GM12892 (cell line): ENCODE measurements at regions not wholly inside any gene's neighbourhood (a gene's known extent, or its start where the extent isn't known, plus 50 kb on each side); places are given as distances from the start of the nearest gene placed in this dataset.

Experiments
- POLR2A ChIP-seq: IDR thresholded peaks from 2 replicates; pipeline ENCODE4 v1.6.1; 2011; ENCODE audit warnings: low read depth, low read length, control low read depth
- POLR2AphosphoS5 ChIP-seq: IDR thresholded peaks from 2 replicates; pipeline ENCODE4 v1.6.1; 2011; ENCODE audit warnings: low read depth, low read length, control low read depth

DNA sequence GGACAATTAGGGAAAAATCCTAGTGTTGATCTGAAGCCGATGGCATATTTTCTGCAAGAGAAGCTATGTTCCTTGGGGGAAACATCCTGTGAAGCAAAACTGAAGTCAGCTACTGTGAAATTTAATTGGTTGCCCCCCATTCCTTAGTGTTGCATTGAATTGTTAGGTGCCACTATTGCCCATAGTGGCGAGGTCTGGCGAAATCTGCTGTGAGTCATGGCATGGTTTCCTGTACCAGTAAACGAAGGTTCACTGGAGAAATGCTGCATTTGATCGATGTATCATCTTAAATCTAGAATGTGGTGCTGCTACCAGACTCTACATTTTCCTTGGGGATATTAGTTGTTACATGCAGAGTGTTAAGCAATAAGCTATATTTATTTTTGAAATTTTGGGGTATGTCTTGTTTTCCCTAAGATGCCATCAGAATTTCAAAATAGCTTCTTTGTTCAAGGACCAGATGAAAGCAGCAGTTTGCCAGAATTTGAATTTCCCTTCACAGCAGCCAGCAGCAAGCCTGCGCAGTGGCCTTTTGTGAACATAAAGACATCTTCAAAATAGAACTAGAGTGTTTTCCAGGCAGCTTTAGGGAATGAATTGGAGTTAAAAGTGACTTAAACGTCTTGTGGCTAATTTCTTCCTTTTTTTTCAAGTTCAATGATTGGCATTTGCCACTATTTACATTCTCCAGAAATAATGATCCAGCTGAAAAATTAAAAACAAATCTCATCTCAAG is 348.6 kb upstream of the COBL start:
- TF ChIP-seq POLR2AphosphoS5 (no peak), POLR2A (no peak)
